B cell (primary cell): ENCODE measurements at regions not wholly inside any gene's neighbourhood (a gene's known extent, or its start where the extent isn't known, plus 50 kb on each side); places are given as distances from the start of the nearest gene placed in this dataset.

Experiments
- ATAC-seq: fragments of 200-7000 bp; cut with Tn5 transposase; one replicate; pipeline ENCODE4 v1.10.0; 2021; ENCODE audit warnings: low read depth, mild to moderate bottlenecking, moderate number of reproducible peaks, moderate library complexity
- CTCF ChIA-PET: fragments of 350-600 bp; sonication (Branson Sonifier 250); formaldehyde crosslinking; loops from one replicate; lab custom pipeline; 2021; ENCODE audit warnings: antibody characterized with exemption, inconsistent platforms; lab: Charles Lee
- POLR2A ChIA-PET: fragments of 350-600 bp; sonication (Branson Sonifier 250); formaldehyde crosslinking; loops from one replicate; lab custom pipeline; 2021; ENCODE audit warnings: antibody characterized with exemption; lab: Charles Lee
- DNase-seq: peaks from one replicate; pipeline ENCODE4 v3.0.0; 2013
- H2AFZ ChIP-seq: 2 replicates; pipeline ENCODE4 v1.6.1; 2012; ENCODE audit warnings: mild to moderate bottlenecking, low read depth, low read length; ENCODE audit not compliant: insufficient read depth, poor library complexity, severe bottlenecking
- H3K27ac ChIP-seq, 2 donors: 1 replicate in 1 of 2; 2 replicates in 1 of 2; pipeline ENCODE4 v1.5.1; 2012 to 2013; ENCODE audit warnings: low read length in 2 of 2, mild to moderate bottlenecking in 2 of 2, moderate library complexity in 1 of 2
- H3K27me3 ChIP-seq, 4 experiments: fragments of 200-600 bp in 1 of 4; sonication (generic) in 1 of 4; replicated peaks in 1 of 4; 1 replicate in 2 of 4; 2 replicates in 2 of 4; pipeline versions ENCODE4 v1.6.1 to v1.7.0; 2013 to 2016; ENCODE audit warnings: low read length in 3 of 4, mild to moderate bottlenecking in 2 of 4, mixed read lengths in 1 of 4, moderate library complexity in 1 of 4; ENCODE audit not compliant: insufficient read depth in 4 of 4, control insufficient read depth in 3 of 4; ENCODE audit errors: control extremely low read depth in 1 of 4
- H3K36me3 ChIP-seq, 2 experiments: replicated peaks in 1 of 2; 1 replicate in 1 of 2; 2 replicates in 1 of 2; pipeline versions ENCODE4 v1.6.1 to v1.7.1; 2013; ENCODE audit warnings: low read length in 1 of 2; ENCODE audit not compliant: insufficient read depth in 2 of 2, control insufficient read depth in 1 of 2; ENCODE audit errors: control extremely low read depth in 1 of 2, extremely low read depth in 1 of 2
- H3K4me1 ChIP-seq, 2 donors: fragments of 200-600 bp in 1 of 2; sonication (generic) in 1 of 2; 1 replicate in 1 of 2; 2 replicates in 1 of 2; pipeline versions ENCODE4 v1.5.1 to v1.6.1; 2013 to 2017; ENCODE audit warnings: low read length in 2 of 2; ENCODE audit not compliant: control insufficient read depth in 2 of 2, insufficient read depth in 2 of 2
- H3K4me2 ChIP-seq: replicated peaks from 2 replicates; pipeline ENCODE3; 2012; ENCODE audit warnings: mild to moderate bottlenecking, low read depth, low read length; ENCODE audit not compliant: poor library complexity, severe bottlenecking
- H3K4me3 ChIP-seq, 5 experiments: fragments of 200-600 bp in 1 of 5; sonication (generic) in 1 of 5; 1 replicate in 3 of 5; 2 replicates in 2 of 5; pipeline versions ENCODE4 v1.5.1 to v1.7.0; 2011 to 2016; ENCODE audit warnings: low read length in 4 of 5, mild to moderate bottlenecking in 4 of 5, low read depth in 2 of 5, control low read depth in 1 of 5, moderate library complexity in 1 of 5; ENCODE audit not compliant: insufficient read depth in 1 of 5; ENCODE audit errors: control extremely low read depth in 1 of 5, extremely low read depth in 1 of 5
- H3K79me2 ChIP-seq: fragments of 200-600 bp; sonication (generic); one replicate; pipeline ENCODE4 v1.6.0; 2016; ENCODE audit warnings: low read length; ENCODE audit not compliant: control insufficient read depth, insufficient read depth
- H3K9ac ChIP-seq: fragments of 200-600 bp; sonication (generic); 2 replicates; pipeline ENCODE4 v1.6.1; 2017; ENCODE audit warnings: mild to moderate bottlenecking, low read length, moderate library complexity
- H3K9me3 ChIP-seq, 3 donors: one replicate each; pipeline versions ENCODE4 v1.6.1 to v1.7.1; 2013; ENCODE audit warnings: low read length in 2 of 3; ENCODE audit not compliant: control insufficient read depth in 2 of 3, insufficient read depth in 1 of 3; ENCODE audit errors: control extremely low read depth in 1 of 3
- H4K20me1 ChIP-seq: 2 replicates; pipeline ENCODE4 v1.6.0; 2012; ENCODE audit warnings: mild to moderate bottlenecking, low read length; ENCODE audit not compliant: insufficient read depth, control insufficient read depth, poor library complexity, severe bottlenecking
- H3K27ac Mint-ChIP-seq: one replicate; pipeline ENCODE4 v1.8.0; 2021; ENCODE audit warnings: mixed read lengths
- H3K27me3 Mint-ChIP-seq: one replicate; pipeline ENCODE4 v1.8.0; 2021; ENCODE audit warnings: mixed read lengths
- H3K4me1 Mint-ChIP-seq: one replicate; pipeline ENCODE4 v1.8.0; 2021; ENCODE audit warnings: mixed read lengths
- H3K4me3 Mint-ChIP-seq: one replicate; pipeline ENCODE4 v1.8.0; 2021; ENCODE audit warnings: mixed read lengths
- H3K9me3 Mint-ChIP-seq: one replicate; pipeline ENCODE4 v1.8.0; 2022; ENCODE audit warnings: mixed read lengths; ENCODE audit not compliant: insufficient read depth
- EZH2 ChIP-seq: IDR thresholded peaks from 2 replicates; pipeline ENCODE4 v1.6.1; 2012; ENCODE audit warnings: borderline replicate concordance, low read depth, mild to moderate bottlenecking, moderate library complexity, low read length; ENCODE audit not compliant: insufficient read depth, poor library complexity, severe bottlenecking
- WGBS: methylation state at CpG from one replicate; pipeline ENCODE4 v1.1.5; 2013; ENCODE audit warnings: missing lambda C conversion rate; ENCODE audit not compliant: insufficient coverage; 5-methylcytosine and 5-hydroxymethylcytosine counted together
- intact Hi-C: fragments of 100-400 bp; cut with micrococcal nuclease; formaldehyde crosslinking; loops from one replicate; pipeline ENCODE4 v1.10.0; 2022
- TF ChIP-seq, protein P1 (sequence below): fragments of 200-600 bp; IDR thresholded peaks from one replicate; pipeline ENCODE4 v1.8.0; 2022; ENCODE audit warnings: antibody characterized with exemption, mild to moderate bottlenecking

DNA sequence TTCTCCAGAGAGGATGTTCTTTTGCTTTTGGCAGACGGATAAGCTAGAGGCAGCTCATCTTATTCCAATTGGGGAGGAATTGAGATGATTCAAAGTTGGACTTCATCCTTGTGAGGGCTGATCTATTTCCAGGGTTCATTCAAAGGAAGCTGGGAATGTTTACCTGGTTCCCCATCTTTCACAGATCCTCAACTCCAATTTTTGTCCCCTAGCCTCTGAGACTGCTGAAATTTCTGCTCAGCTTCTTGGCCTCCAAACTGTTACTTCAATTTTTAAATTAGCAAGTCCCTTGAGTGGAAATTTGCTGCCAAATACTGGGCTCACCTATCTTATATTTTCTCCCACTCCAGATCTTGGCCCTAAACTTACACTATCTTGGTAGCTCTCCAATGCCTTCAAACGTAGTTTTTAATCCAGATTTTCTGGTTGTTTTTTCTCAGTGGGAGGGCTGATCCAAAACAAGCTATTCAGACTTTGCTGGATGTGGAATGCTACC is 93.9 kb upstream of the NEK6 start:
- Histone ChIP-seq H3K27me3 (no peaks in the 10 kb centered on the region), H3K9me3 (peaks cover 0 to 11% (median 6%) of the 10 kb centered on the region in 3 donors), H4K20me1 (no peaks in the 10 kb centered on the region), H3K4me1 (no peaks in the 10 kb centered on the region), H3K9ac (no peak overlapping the region), H3K4me3 (no peak overlapping the region), H3K4me2 (no peak overlapping the region), H3K36me3 (no peaks in the 10 kb centered on the region), H2AFZ (no peak overlapping the region), H3K79me2 (no peaks in the 10 kb centered on the region), H3K27ac (no peak overlapping the region)
- intact Hi-C loops = no loop called here
- no peak overlapping the region for H3K4me3 Mint-ChIP-seq
- H3K4me1 Mint-ChIP-seq = no peaks in the 10 kb centered on the region
- TF ChIP-seq EZH2 = no peak
- TF ChIP-seq, protein P1, sequence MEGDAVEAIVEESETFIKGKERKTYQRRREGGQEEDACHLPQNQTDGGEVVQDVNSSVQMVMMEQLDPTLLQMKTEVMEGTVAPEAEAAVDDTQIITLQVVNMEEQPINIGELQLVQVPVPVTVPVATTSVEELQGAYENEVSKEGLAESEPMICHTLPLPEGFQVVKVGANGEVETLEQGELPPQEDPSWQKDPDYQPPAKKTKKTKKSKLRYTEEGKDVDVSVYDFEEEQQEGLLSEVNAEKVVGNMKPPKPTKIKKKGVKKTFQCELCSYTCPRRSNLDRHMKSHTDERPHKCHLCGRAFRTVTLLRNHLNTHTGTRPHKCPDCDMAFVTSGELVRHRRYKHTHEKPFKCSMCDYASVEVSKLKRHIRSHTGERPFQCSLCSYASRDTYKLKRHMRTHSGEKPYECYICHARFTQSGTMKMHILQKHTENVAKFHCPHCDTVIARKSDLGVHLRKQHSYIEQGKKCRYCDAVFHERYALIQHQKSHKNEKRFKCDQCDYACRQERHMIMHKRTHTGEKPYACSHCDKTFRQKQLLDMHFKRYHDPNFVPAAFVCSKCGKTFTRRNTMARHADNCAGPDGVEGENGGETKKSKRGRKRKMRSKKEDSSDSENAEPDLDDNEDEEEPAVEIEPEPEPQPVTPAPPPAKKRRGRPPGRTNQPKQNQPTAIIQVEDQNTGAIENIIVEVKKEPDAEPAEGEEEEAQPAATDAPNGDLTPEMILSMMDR = no peak
- no peak for ATAC-seq
- CTCF ChIA-PET = interaction anchor here (1.1 kb wide), 2 partner anchors 33 to 37 kb away, joined by 4 to 5 read pairs; no protein-coding TSS in a partner anchor
- POLR2A ChIA-PET = no interaction called here
- no CpG with 5 or more reads among the region's 2 CpGs for WGBS
- no peak for DNase-seq
- H3K27me3 Mint-ChIP-seq = no peaks in the 10 kb centered on the region
- H3K27ac Mint-ChIP-seq = no peak overlapping the region
- peaks cover 6% of the 10 kb centered on the region for H3K9me3 Mint-ChIP-seq

DNA sequence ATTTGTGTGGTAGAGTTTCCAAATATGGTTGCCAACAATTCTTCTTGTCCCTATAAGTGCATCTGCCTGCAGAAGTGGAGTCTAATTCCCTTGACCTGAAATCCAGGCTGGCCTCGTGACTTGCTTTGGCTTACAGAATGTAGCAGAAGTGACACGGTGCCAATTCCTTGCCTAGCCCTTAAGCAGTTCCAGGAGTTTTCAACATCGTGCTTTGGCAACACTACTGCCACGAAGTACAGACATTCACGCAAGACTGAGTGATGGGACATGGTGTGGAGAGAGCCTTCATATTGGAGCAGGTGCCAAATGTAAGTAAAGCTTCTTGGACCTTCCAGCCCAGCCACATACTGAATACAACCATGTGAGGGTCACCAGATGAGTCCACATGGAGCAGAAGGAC is 92.9 kb upstream of the NEK6 start:
- no peaks in the 10 kb centered on the region for H3K4me1 Mint-ChIP-seq
- CTCF ChIA-PET = interaction anchor here (0.6 kb wide), 1 partner anchor 1844 kb away, joined by 3 read pairs; no protein-coding TSS in a partner anchor
- Histone ChIP-seq H3K27me3 (no peaks in the 10 kb centered on the region), H3K79me2 (no peaks in the 10 kb centered on the region), H3K4me1 (no peaks in the 10 kb centered on the region), H4K20me1 (no peaks in the 10 kb centered on the region), H3K4me2 (no peak overlapping the region), H3K27ac (no peak overlapping the region), H3K9me3 (peaks cover 0 to 9% (median 6%) of the 10 kb centered on the region in 3 donors), H3K4me3 (no peak overlapping the region), H2AFZ (no peak overlapping the region), H3K9ac (no peak overlapping the region), H3K36me3 (no peaks in the 10 kb centered on the region)
- H3K27ac Mint-ChIP-seq = no peak overlapping the region
- peaks cover 6% of the 10 kb centered on the region for H3K9me3 Mint-ChIP-seq
- no peak for ATAC-seq
- 88% methylated on average over 5 of the region's 5 CpGs for WGBS
- no peak for DNase-seq
- POLR2A ChIA-PET = no interaction called here
- intact Hi-C loops = no loop called here
- H3K4me3 Mint-ChIP-seq = no peak overlapping the region
- no peak for TF ChIP-seq EZH2
- TF ChIP-seq, protein P1 = no peak
- H3K27me3 Mint-ChIP-seq = no peaks in the 10 kb centered on the region
